ENCODE measurements at regions not wholly inside any gene's neighbourhood (a gene's known extent, or its start where the extent isn't known, plus 50 kb on each side); places are given as distances from the start of the nearest gene placed in this dataset.
A peak's percentile ranks its signal among the peaks of the same experiment; 100 is the strongest.

DNA sequence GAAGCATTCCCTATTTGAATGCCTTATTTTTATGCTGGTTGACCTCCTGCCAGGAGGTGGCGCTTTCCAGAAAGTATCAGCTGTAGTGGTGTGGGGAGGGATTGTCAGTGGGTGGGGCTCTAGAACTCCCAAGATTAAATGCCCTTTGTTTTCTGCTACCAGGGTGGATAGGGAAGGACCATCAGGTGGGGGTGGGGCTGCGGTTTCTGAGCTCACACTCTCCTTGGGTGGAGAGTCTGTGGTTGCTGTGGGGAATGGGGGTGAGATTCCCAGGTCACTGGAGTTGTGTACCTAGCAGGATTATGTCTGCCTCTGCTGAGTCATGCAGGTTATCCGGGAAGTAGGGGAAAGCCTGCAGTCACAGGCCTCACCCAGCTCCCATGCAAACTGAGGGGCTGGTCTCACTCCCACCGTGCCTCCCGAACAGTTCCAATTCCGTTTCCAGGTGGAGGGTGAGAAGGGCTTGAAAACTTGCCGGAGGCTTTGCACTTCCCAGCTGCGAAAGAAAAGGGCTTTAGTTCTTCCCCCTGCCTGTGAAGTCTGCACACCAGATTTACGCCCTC, 68.3 kb downstream of the ALG10B start:
- no peaks in the 10 kb centered on the region for H3K4me1 ChIP-seq (ENCODE audit: control extremely low read depth in 1 of 4, control insufficient read depth in 4 of 4, insufficient read depth in 4 of 4, low read length in 3 of 4)
- no peak overlapping the region for H3K4me3 ChIP-seq (ENCODE audit: control insufficient read depth in 1 of 7, extremely low read depth in 1 of 7, insufficient read depth in 4 of 7, low read depth in 2 of 7, low read length in 6 of 7)
- no peaks in the 10 kb centered on the region for H3K27me3 ChIP-seq (replicated peaks in 2 of 5; ENCODE audit: control insufficient read depth in 4 of 5, insufficient read depth in 5 of 5, low read length in 4 of 5)
- no peaks in the 10 kb centered on the region for H3K36me3 ChIP-seq (ENCODE audit: control insufficient read depth in 4 of 4, insufficient read depth in 4 of 4, low read length in 3 of 4)
- 100% methylated on average over 8 of the region's 9 CpGs for WGBS (ENCODE audit: insufficient coverage)
- ChIA-PET POLR2A (no interaction called here), CTCF (interaction anchor here (1.2 kb wide), 1 partner anchor 26 kb away, joined by 3 read pairs; no protein-coding TSS in a partner anchor)
- H3K27ac ChIP-seq (ENCODE audit: insufficient read depth in 1 of 2, low read depth in 1 of 2, low read length in 2 of 2, poor library complexity in 1 of 2, severe bottlenecking in 2 of 2): no peak overlapping the region
- peaks cover 0 to 3% (median 0%) of the 10 kb centered on the region in 5 experiments for H3K9me3 ChIP-seq (ENCODE audit: control extremely low read depth in 1 of 5, control insufficient read depth in 4 of 5, insufficient read depth in 2 of 5, low read depth in 1 of 5, low read length in 4 of 5)
- no peak for DNase-seq

DNA sequence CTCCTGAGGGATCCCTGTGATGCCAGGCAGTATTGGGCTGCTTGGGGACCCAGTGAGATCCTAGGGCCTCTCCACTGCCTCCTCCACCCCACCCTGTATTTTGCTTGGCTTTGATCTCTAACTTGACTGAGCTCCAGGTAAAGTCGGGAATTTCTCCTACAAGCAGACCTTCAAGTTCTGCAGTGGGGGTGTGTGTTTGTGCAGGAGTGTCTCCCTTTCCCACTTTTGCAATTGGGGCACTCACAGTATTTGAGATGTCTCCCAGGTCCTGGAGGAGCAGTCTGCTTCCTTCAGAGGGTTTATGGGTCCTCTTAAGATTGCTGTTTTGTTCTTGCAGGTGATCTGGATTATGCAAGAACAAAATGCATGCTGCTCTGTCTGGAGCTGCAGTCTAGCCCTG, 68.9 kb downstream of the ALG10B start:
- ChIA-PET POLR2A (no interaction called here), CTCF (interaction anchor here (1.2 kb wide), 1 partner anchor 26 kb away, joined by 3 read pairs; no protein-coding TSS in a partner anchor)
- no peaks in the 10 kb centered on the region for H3K27me3 ChIP-seq (replicated peaks in 2 of 5; ENCODE audit: control insufficient read depth in 4 of 5, insufficient read depth in 5 of 5, low read length in 4 of 5)
- peaks cover 0 to 3% (median 0%) of the 10 kb centered on the region in 5 experiments for H3K9me3 ChIP-seq (ENCODE audit: control extremely low read depth in 1 of 5, control insufficient read depth in 4 of 5, insufficient read depth in 2 of 5, low read depth in 1 of 5, low read length in 4 of 5)
- no peak overlapping the region for H3K27ac ChIP-seq (ENCODE audit: insufficient read depth in 1 of 2, low read depth in 1 of 2, low read length in 2 of 2, poor library complexity in 1 of 2, severe bottlenecking in 2 of 2)
- no peaks in the 10 kb centered on the region for H3K36me3 ChIP-seq (ENCODE audit: control insufficient read depth in 4 of 4, insufficient read depth in 4 of 4, low read length in 3 of 4)
- no peaks in the 10 kb centered on the region for H3K4me1 ChIP-seq (ENCODE audit: control extremely low read depth in 1 of 4, control insufficient read depth in 4 of 4, insufficient read depth in 4 of 4, low read length in 3 of 4)
- H3K4me3 ChIP-seq (ENCODE audit: control insufficient read depth in 1 of 7, extremely low read depth in 1 of 7, insufficient read depth in 4 of 7, low read depth in 2 of 7, low read length in 6 of 7): no peak overlapping the region
- no CpG with 5 or more reads among the region's 1 CpG for WGBS (ENCODE audit: insufficient coverage)
- no peak for DNase-seq

DNA sequence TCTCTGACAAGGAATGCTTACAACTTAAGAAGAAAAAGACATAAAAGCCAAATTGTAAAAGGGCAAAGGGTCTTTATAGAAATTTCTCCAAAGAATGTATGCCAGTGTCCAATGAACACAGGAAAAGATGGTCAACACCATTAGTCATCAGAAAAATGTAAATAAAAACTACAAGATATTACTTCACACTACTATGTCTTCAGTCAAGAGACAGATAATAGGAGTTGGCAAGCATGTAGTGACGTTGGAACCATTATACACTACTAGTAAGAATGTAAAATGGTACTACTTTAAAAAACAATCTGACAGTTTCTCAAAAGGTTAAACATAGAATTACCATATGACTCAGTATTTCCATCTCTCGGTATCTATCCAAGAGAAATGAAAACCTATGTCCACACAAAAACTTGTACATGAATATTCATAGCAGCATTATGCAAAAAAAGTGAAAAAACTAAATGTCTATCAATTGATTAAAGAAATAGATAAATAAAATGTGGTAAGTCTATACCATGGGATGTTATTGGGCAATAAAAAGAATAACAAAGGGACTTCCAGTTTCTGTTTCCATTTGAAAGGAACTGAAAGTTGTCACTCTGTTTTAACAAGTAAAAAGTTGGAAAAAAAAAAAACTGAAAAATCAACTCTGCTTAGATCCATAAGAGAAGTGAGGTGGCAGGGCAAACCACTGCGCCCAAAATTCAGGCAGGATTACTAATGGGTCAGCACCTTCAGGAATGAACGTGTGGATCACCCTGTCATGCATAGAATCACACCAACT, 69.8 kb downstream of the ALG10B start:
- DNase-seq: no peak
- no peak overlapping the region for H3K4me3 ChIP-seq (ENCODE audit: control insufficient read depth in 1 of 7, extremely low read depth in 1 of 7, insufficient read depth in 4 of 7, low read depth in 2 of 7, low read length in 6 of 7)
- H3K9me3 ChIP-seq (ENCODE audit: control extremely low read depth in 1 of 5, control insufficient read depth in 4 of 5, insufficient read depth in 2 of 5, low read depth in 1 of 5, low read length in 4 of 5): peaks cover 0 to under 1% (median 0%) of the 10 kb centered on the region in 5 experiments
- CTCF ChIA-PET: no interaction called here
- H3K27ac ChIP-seq (ENCODE audit: insufficient read depth in 1 of 2, low read depth in 1 of 2, low read length in 2 of 2, poor library complexity in 1 of 2, severe bottlenecking in 2 of 2): no peak overlapping the region
- no peaks in the 10 kb centered on the region for H3K27me3 ChIP-seq (replicated peaks in 2 of 5; ENCODE audit: control insufficient read depth in 4 of 5, insufficient read depth in 5 of 5, low read length in 4 of 5)
- WGBS (ENCODE audit: insufficient coverage): 100% methylated on average over 2 of the region's 4 CpGs
- H3K36me3 ChIP-seq (ENCODE audit: control insufficient read depth in 4 of 4, insufficient read depth in 4 of 4, low read length in 3 of 4): no peaks in the 10 kb centered on the region
- H3K4me1 ChIP-seq (ENCODE audit: control extremely low read depth in 1 of 4, control insufficient read depth in 4 of 4, insufficient read depth in 4 of 4, low read length in 3 of 4): no peaks in the 10 kb centered on the region
- POLR2A ChIA-PET: no interaction called here

DNA sequence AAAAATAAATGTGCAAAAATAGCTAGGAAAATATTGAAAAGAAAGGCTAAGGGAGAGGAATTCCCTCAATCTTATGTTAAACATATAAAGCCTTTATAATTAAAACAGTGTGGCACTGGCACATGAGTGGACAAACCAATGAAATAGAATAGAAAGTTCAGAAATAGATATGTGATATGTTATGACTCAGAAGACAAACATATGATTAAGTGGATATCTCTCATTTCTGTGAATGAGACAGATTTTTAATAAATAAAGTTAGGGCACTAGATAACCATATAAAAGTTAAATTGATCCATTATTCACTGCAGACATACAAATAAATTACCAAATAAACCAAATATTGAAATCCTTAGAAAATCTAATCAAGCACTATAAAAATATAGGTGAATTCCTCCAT, 73.0 kb downstream of the ALG10B start:
- ChIA-PET POLR2A (no interaction called here), CTCF (no interaction called here)
- no peak for DNase-seq
- Histone ChIP-seq H3K36me3 (ENCODE audit: control insufficient read depth in 4 of 4, insufficient read depth in 4 of 4, low read length in 3 of 4) (no peaks in the 10 kb centered on the region), H3K27ac (ENCODE audit: insufficient read depth in 1 of 2, low read depth in 1 of 2, low read length in 2 of 2, poor library complexity in 1 of 2, severe bottlenecking in 2 of 2) (no peak overlapping the region), H3K4me1 (ENCODE audit: control extremely low read depth in 1 of 4, control insufficient read depth in 4 of 4, insufficient read depth in 4 of 4, low read length in 3 of 4) (no peaks in the 10 kb centered on the region), H3K27me3 (replicated peaks in 2 of 5; ENCODE audit: control insufficient read depth in 4 of 5, insufficient read depth in 5 of 5, low read length in 4 of 5) (no peaks in the 10 kb centered on the region), H3K4me3 (ENCODE audit: control insufficient read depth in 1 of 7, extremely low read depth in 1 of 7, insufficient read depth in 4 of 7, low read depth in 2 of 7, low read length in 6 of 7) (no peak overlapping the region), H3K9me3 (ENCODE audit: control extremely low read depth in 1 of 5, control insufficient read depth in 4 of 5, insufficient read depth in 2 of 5, low read depth in 1 of 5, low read length in 4 of 5) (no peaks in the 10 kb centered on the region)

DNA sequence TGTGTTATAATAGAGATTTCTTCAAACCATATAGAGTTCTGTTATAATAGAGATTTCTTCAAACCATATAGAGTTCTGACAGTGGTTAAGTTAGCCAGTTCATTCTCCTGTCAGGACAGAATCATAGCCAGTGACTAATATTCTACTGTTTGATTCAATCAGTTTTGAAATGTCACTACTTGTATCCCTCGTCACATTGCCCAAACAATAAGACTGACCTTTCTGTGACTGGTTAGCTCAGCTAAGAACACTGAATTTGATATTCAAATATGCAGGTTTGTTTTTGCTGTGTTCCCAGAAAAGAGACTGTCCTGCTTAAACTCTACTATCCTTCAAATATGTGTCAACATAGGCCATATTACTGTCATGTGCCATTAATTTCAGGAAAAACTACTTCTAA, 74.4 kb downstream of the ALG10B start:
- ChIA-PET CTCF (no interaction called here), POLR2A (no interaction called here)
- 100% methylated on average over 1 of the region's 1 CpG for WGBS (ENCODE audit: insufficient coverage)
- DNase-seq: no peak
- Histone ChIP-seq H3K9me3 (ENCODE audit: control extremely low read depth in 1 of 5, control insufficient read depth in 4 of 5, insufficient read depth in 2 of 5, low read depth in 1 of 5, low read length in 4 of 5) (no peaks in the 10 kb centered on the region), H3K36me3 (ENCODE audit: control insufficient read depth in 4 of 4, insufficient read depth in 4 of 4, low read length in 3 of 4) (no peaks in the 10 kb centered on the region), H3K27me3 (replicated peaks in 2 of 5; ENCODE audit: control insufficient read depth in 4 of 5, insufficient read depth in 5 of 5, low read length in 4 of 5) (no peaks in the 10 kb centered on the region), H3K4me3 (ENCODE audit: control insufficient read depth in 1 of 7, extremely low read depth in 1 of 7, insufficient read depth in 4 of 7, low read depth in 2 of 7, low read length in 6 of 7) (no peak overlapping the region), H3K27ac (ENCODE audit: insufficient read depth in 1 of 2, low read depth in 1 of 2, low read length in 2 of 2, poor library complexity in 1 of 2, severe bottlenecking in 2 of 2) (no peak overlapping the region), H3K4me1 (ENCODE audit: control extremely low read depth in 1 of 4, control insufficient read depth in 4 of 4, insufficient read depth in 4 of 4, low read length in 3 of 4) (no peaks in the 10 kb centered on the region)

DNA sequence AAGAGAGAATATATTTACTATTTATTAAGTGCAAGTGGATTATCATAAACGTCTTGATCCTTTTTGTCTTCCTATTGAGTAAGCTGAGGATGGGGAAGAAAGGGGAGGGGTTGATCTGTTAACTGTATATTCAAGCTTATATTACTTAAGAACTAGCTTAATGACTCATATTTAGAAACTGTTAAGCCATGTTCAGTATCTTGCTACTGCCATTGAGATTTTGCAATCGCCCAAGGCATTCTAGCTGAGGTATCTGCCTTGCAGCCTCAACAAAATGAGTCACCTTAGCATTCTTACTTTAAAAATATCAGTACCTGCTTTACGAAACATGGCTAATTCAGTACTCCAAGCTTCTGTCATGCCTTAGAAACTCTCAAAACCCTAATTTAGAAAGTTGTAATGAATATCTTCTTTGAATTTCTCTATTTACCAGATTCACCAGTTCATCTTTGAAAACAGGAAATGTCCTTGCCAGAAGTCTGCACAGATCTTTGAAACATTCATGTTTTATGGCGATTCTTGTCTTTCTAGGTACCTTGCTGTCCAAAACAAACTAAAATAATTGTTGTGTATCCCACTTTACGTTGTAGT, 76.1 kb downstream of the ALG10B start:
- Histone ChIP-seq H3K4me3 (ENCODE audit: control insufficient read depth in 1 of 7, extremely low read depth in 1 of 7, insufficient read depth in 4 of 7, low read depth in 2 of 7, low read length in 6 of 7) (no peak overlapping the region), H3K27ac (ENCODE audit: insufficient read depth in 1 of 2, low read depth in 1 of 2, low read length in 2 of 2, poor library complexity in 1 of 2, severe bottlenecking in 2 of 2) (no peak overlapping the region), H3K4me1 (ENCODE audit: control extremely low read depth in 1 of 4, control insufficient read depth in 4 of 4, insufficient read depth in 4 of 4, low read length in 3 of 4) (no peaks in the 10 kb centered on the region), H3K36me3 (ENCODE audit: control insufficient read depth in 4 of 4, insufficient read depth in 4 of 4, low read length in 3 of 4) (no peaks in the 10 kb centered on the region), H3K27me3 (replicated peaks in 2 of 5; ENCODE audit: control insufficient read depth in 4 of 5, insufficient read depth in 5 of 5, low read length in 4 of 5) (no peaks in the 10 kb centered on the region), H3K9me3 (ENCODE audit: control extremely low read depth in 1 of 5, control insufficient read depth in 4 of 5, insufficient read depth in 2 of 5, low read depth in 1 of 5, low read length in 4 of 5) (peaks cover 0 to 4% (median 0%) of the 10 kb centered on the region in 5 experiments)
- ChIA-PET CTCF (interaction anchor here (1.4 kb wide), 1 partner anchor 11 kb away, joined by 4 read pairs; no protein-coding TSS in a partner anchor), POLR2A (no interaction called here)
- DNase-seq: peak in 2 of 3 donors; percentile 5
- 94% methylated on average over 3 of the region's 5 CpGs for WGBS (ENCODE audit: insufficient coverage)

DNA sequence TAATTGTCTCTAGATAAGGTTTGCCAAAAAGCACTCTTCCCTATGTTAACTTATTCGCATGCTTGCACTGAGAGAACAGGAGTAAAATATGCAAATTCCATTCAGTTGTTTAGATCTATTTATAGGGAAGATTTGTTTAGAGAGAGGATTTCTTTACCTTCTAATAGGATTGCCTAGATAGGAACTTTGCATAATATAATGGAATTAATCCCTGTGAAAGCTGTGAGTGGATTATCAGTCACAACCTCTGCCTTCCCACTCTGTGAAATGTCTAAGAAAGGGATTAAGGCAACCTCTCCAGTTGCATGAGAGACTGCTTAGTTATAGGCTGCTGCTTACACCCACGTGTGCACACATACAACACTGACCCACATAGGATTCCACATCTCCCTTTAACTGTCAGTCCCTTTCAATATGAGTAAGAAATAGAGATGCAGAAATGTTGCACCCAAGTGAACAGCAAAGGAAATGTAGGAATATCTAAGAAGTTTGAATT, 83.2 kb downstream of the ALG10B start:
- no peaks in the 10 kb centered on the region for H3K27me3 ChIP-seq (replicated peaks in 2 of 5; ENCODE audit: control insufficient read depth in 4 of 5, insufficient read depth in 5 of 5, low read length in 4 of 5)
- WGBS (ENCODE audit: insufficient coverage): no CpG with 5 or more reads among the region's 2 CpGs
- no peaks in the 10 kb centered on the region for H3K4me1 ChIP-seq (ENCODE audit: control extremely low read depth in 1 of 4, control insufficient read depth in 4 of 4, insufficient read depth in 4 of 4, low read length in 3 of 4)
- no peak overlapping the region for H3K27ac ChIP-seq (ENCODE audit: insufficient read depth in 1 of 2, low read depth in 1 of 2, low read length in 2 of 2, poor library complexity in 1 of 2, severe bottlenecking in 2 of 2)
- H3K9me3 ChIP-seq (ENCODE audit: control extremely low read depth in 1 of 5, control insufficient read depth in 4 of 5, insufficient read depth in 2 of 5, low read depth in 1 of 5, low read length in 4 of 5): peaks cover 0 to 7% (median 0%) of the 10 kb centered on the region in 5 experiments
- POLR2A ChIA-PET: no interaction called here
- CTCF ChIA-PET: no interaction called here
- no peaks in the 10 kb centered on the region for H3K36me3 ChIP-seq (ENCODE audit: control insufficient read depth in 4 of 4, insufficient read depth in 4 of 4, low read length in 3 of 4)
- DNase-seq: no peak
- H3K4me3 ChIP-seq (ENCODE audit: control insufficient read depth in 1 of 7, extremely low read depth in 1 of 7, insufficient read depth in 4 of 7, low read depth in 2 of 7, low read length in 6 of 7): no peak overlapping the region
